Body of pancreas (tissue), 4 donors: ENCODE measurements at regions not wholly inside any gene's neighbourhood (a gene's known extent, or its start where the extent isn't known, plus 50 kb on each side); places are given as distances from the start of the nearest gene placed in this dataset.

ENCODE experiments used
- CTCF ChIP-seq, 7 experiments: fragments of 450-650 bp in 4 of 7; fragments of 200-600 bp in 3 of 7; sonication (generic) in 3 of 7; IDR thresholded peaks; one replicate each; pipeline ENCODE4 v1.5.1; 2016 to 2019; ENCODE audit warnings: antibody characterized with exemption in 7 of 7
- POLR2A ChIP-seq, 3 donors: fragments of 450-650 bp; IDR thresholded peaks; one replicate each; pipeline ENCODE4 v1.6.1; 2016; ENCODE audit warnings: antibody characterized with exemption in 3 of 3, mild to moderate bottlenecking in 2 of 3

GRCh38 chr5:125100342-125100741 lies 353.9 kb upstream of the ZNF608 start:
- TF ChIP-seq CTCF (IDR thresholded peaks at IDR 0.05) (no peak), POLR2A (IDR thresholded peaks at IDR 0.05) (no peak)
